ENCODE measurements at regions not wholly inside any gene's neighbourhood (a gene's known extent, or its start where the extent isn't known, plus 50 kb on each side); places are given as distances from the start of the nearest gene placed in this dataset.
"Not testable (repeated sequence)": the region's sequence is repeated elsewhere in the genome, so short reads cannot be mapped to it uniquely, and the experiment has no call there.

GRCh38 chr4:189697675-189698245 lies 242.9 kb upstream of the FRG1 start:
- not testable (repeated sequence) for DNase-seq (ENCODE audit: low spot score)

- not testable (repeated sequence) for DNase-seq (ENCODE audit: low spot score)
Measured at GRCh38 chr4:189703000-189703399, 237.7 kb upstream of the FRG1 start.

GRCh38 chr4:189706821-189707220 lies 233.9 kb upstream of the FRG1 start:
- DNase-seq (ENCODE audit: low spot score) = not testable (repeated sequence)

GRCh38 chr4:189707227-189707626 lies 233.4 kb upstream of the FRG1 start:
- DNase-seq (ENCODE audit: low spot score) = not testable (repeated sequence)

GRCh38 chr4:189711956-189712355 lies 228.7 kb upstream of the FRG1 start:
- not testable (repeated sequence) for DNase-seq (ENCODE audit: low spot score)

- not testable (repeated sequence) for DNase-seq (ENCODE audit: low spot score)
Measured at GRCh38 chr4:189721016-189721993, 219.4 kb upstream of the FRG1 start.

GRCh38 chr4:189722324-189723003 lies 218.2 kb upstream of the FRG1 start:
- not testable (repeated sequence) for DNase-seq (ENCODE audit: low spot score)

- not testable (repeated sequence) for DNase-seq (ENCODE audit: low spot score)
Measured at GRCh38 chr4:189727982-189728638, 212.6 kb upstream of the FRG1 start.

- DNase-seq (ENCODE audit: low spot score) = not testable (repeated sequence)
Measured at GRCh38 chr4:189731989-189732388, 208.7 kb upstream of the FRG1 start.

- not testable (repeated sequence) for DNase-seq (ENCODE audit: low spot score)
Measured at GRCh38 chr4:189733507-189733906, 207.2 kb upstream of the FRG1 start.

GRCh38 chr4:189734648-189735267 lies 205.9 kb upstream of the FRG1 start:
- DNase-seq (ENCODE audit: low spot score) = not testable (repeated sequence)

- DNase-seq (ENCODE audit: low spot score) = not testable (repeated sequence)
Measured at GRCh38 chr4:189736656-189737055, 204.0 kb upstream of the FRG1 start.

GRCh38 chr4:189740118-189740517 lies 200.6 kb upstream of the FRG1 start:
- not testable (repeated sequence) for DNase-seq (ENCODE audit: low spot score)

GRCh38 chr4:189740873-189741272 lies 199.8 kb upstream of the FRG1 start:
- no peak for DNase-seq (ENCODE audit: low spot score)

GRCh38 chr4:189753092-189753491 lies 187.6 kb upstream of the FRG1 start:
- DNase-seq (ENCODE audit: low spot score) = not testable (repeated sequence)

GRCh38 chr4:189763583-189763982 lies 177.1 kb upstream of the FRG1 start:
- DNase-seq (ENCODE audit: low spot score) = no peak

- DNase-seq (ENCODE audit: low spot score) = no peak
Measured at GRCh38 chr4:189765301-189765700, 175.4 kb upstream of the FRG1 start.

GRCh38 chr4:189765736-189766135 lies 174.9 kb upstream of the FRG1 start:
- DNase-seq (ENCODE audit: low spot score) = no peak

- no peak for DNase-seq (ENCODE audit: low spot score)
Measured at GRCh38 chr4:189767941-189768340, 172.7 kb upstream of the FRG1 start.

GRCh38 chr4:189769131-189769530 lies 171.5 kb upstream of the FRG1 start:
- DNase-seq (ENCODE audit: low spot score) = no peak

GRCh38 chr4:189771696-189772361 lies 168.8 kb upstream of the FRG1 start:
- peak; percentile 34 for DNase-seq (ENCODE audit: low spot score)
